CD14-positive monocyte (primary cell): ENCODE measurements at regions not wholly inside any gene's neighbourhood (a gene's known extent, or its start where the extent isn't known, plus 50 kb on each side); places are given as distances from the start of the nearest gene placed in this dataset.

ENCODE experiments used
- DNase-seq, 3 donors: peaks; one replicate each; pipeline ENCODE4 v3.0.0-alpha.2; 2011 to 2022
- H2AFZ ChIP-seq: 2 replicates; pipeline ENCODE4 v1.6.0; 2012; ENCODE audit warnings: mild to moderate bottlenecking, low read depth, low read length, inconsistent platforms; ENCODE audit not compliant: insufficient read depth, poor library complexity, severe bottlenecking
- H3K27ac ChIP-seq, 2 donors: 1 replicate in 1 of 2; 2 replicates in 1 of 2; pipeline ENCODE4 v1.5.1; 2012 to 2013; ENCODE audit warnings: low read length in 2 of 2, control low read depth in 1 of 2, inconsistent platforms in 1 of 2, low read depth in 1 of 2, mild to moderate bottlenecking in 1 of 2
- H3K27me3 ChIP-seq, 2 donors: one replicate each; pipeline versions ENCODE4 v1.6.0 to v1.6.1; 2011 to 2013; ENCODE audit warnings: low read length in 2 of 2; ENCODE audit not compliant: control insufficient read depth in 2 of 2, insufficient read depth in 2 of 2
- H3K36me3 ChIP-seq, 2 donors: replicated peaks in 1 of 2; 1 replicate in 1 of 2; 2 replicates in 1 of 2; pipeline versions ENCODE4 v1.5.1 to v1.6.1; 2012 to 2013; ENCODE audit warnings: low read length in 2 of 2, control low read depth in 1 of 2, inconsistent platforms in 1 of 2, mild to moderate bottlenecking in 1 of 2; ENCODE audit not compliant: insufficient read depth in 2 of 2, control insufficient read depth in 1 of 2
- H3K4me1 ChIP-seq, 2 donors: 1 replicate in 1 of 2; 2 replicates in 1 of 2; pipeline versions ENCODE4 v1.5.1 to v1.6.1; 2012 to 2013; ENCODE audit warnings: low read length in 2 of 2, control low read depth in 1 of 2, inconsistent platforms in 1 of 2, mild to moderate bottlenecking in 1 of 2, moderate library complexity in 1 of 2; ENCODE audit not compliant: insufficient read depth in 2 of 2, control insufficient read depth in 1 of 2
- H3K4me2 ChIP-seq: replicated peaks from 2 replicates; pipeline ENCODE3; 2012; ENCODE audit warnings: low read length, moderate library complexity, mild to moderate bottlenecking; ENCODE audit not compliant: poor library complexity, severe bottlenecking; ENCODE audit errors: extremely low read depth
- H3K4me3 ChIP-seq, 3 experiments: fragments of 200-600 bp in 1 of 3; sonication (generic) in 1 of 3; replicated peaks in 1 of 3; 1 replicate in 2 of 3; 2 replicates in 1 of 3; pipeline ENCODE4 v1.5.1; 2011 to 2013; ENCODE audit warnings: low read length in 3 of 3, mild to moderate bottlenecking in 3 of 3, control low read depth in 2 of 3, low read depth in 2 of 3, inconsistent platforms in 1 of 3, moderate library complexity in 1 of 3
- H3K79me2 ChIP-seq: 2 replicates; pipeline ENCODE4 v1.6.0; 2012; ENCODE audit warnings: mild to moderate bottlenecking, control low read depth, inconsistent platforms, low read length, moderate library complexity; ENCODE audit not compliant: insufficient read depth
- H3K9ac ChIP-seq: 2 replicates; pipeline ENCODE4 v1.6.0; 2017; ENCODE audit warnings: low read length, mild to moderate bottlenecking; ENCODE audit not compliant: insufficient read depth, poor library complexity, severe bottlenecking
- H3K9me3 ChIP-seq, 2 donors: replicated peaks in 1 of 2; 1 replicate in 1 of 2; 2 replicates in 1 of 2; pipeline versions ENCODE4 v1.5.1 to v1.6.1; 2012 to 2013; ENCODE audit warnings: low read length in 2 of 2, control low read depth in 1 of 2; ENCODE audit not compliant: control insufficient read depth in 1 of 2, insufficient read depth in 1 of 2
- H4K20me1 ChIP-seq: 2 replicates; pipeline ENCODE4 v1.6.0; 2012; ENCODE audit warnings: mild to moderate bottlenecking, low read length, control low read depth, moderate library complexity; ENCODE audit not compliant: insufficient read depth
- H3K27ac Mint-ChIP-seq, 7 donors: one replicate each; pipeline ENCODE4 v1.8.0; 2020; ENCODE audit warnings: mild to moderate bottlenecking in 7 of 7, mixed read lengths in 7 of 7, moderate library complexity in 6 of 7, inconsistent platforms in 2 of 7
- H3K27me3 Mint-ChIP-seq, 3 donors: one replicate each; pipeline ENCODE4 v1.8.0; 2021 to 2022; ENCODE audit warnings: low read depth in 3 of 3, mild to moderate bottlenecking in 3 of 3, mixed read lengths in 3 of 3, moderate library complexity in 3 of 3, inconsistent platforms in 1 of 3
- H3K36me3 Mint-ChIP-seq, 2 donors: one replicate each; pipeline ENCODE4 v1.8.0; 2020; ENCODE audit warnings: mixed read lengths in 2 of 2, inconsistent platforms in 1 of 2, mild to moderate bottlenecking in 1 of 2
- H3K4me1 Mint-ChIP-seq: one replicate; pipeline ENCODE4 v1.8.0; 2020; ENCODE audit warnings: mild to moderate bottlenecking, mixed read lengths
- H3K4me3 Mint-ChIP-seq, 2 donors: one replicate each; pipeline ENCODE4 v1.8.0; 2020; ENCODE audit warnings: mild to moderate bottlenecking in 2 of 2, mixed read lengths in 2 of 2, moderate library complexity in 1 of 2
- H3K9me3 Mint-ChIP-seq, 7 donors: one replicate each; pipeline ENCODE4 v1.8.0; 2020 to 2022; ENCODE audit warnings: mixed read lengths in 7 of 7, mild to moderate bottlenecking in 6 of 7, moderate library complexity in 6 of 7, inconsistent platforms in 2 of 7
- WGBS: methylation state at CpG from one replicate; pipeline ENCODE4 v1.1.5; 2013; ENCODE audit warnings: missing lambda C conversion rate; ENCODE audit not compliant: insufficient coverage; 5-methylcytosine and 5-hydroxymethylcytosine counted together
- intact Hi-C, 2 donors: fragments of 100-400 bp; cut with micrococcal nuclease; formaldehyde crosslinking; loops; one replicate each; pipeline versions ENCODE4 v1.15.0 to v1.15.1; 2023
- TF ChIP-seq, protein P1 (sequence below): fragments of 200-600 bp; IDR thresholded peaks from one replicate; pipeline ENCODE4 v1.8.0; 2022; ENCODE audit warnings: antibody characterized with exemption, mild to moderate bottlenecking

DNA sequence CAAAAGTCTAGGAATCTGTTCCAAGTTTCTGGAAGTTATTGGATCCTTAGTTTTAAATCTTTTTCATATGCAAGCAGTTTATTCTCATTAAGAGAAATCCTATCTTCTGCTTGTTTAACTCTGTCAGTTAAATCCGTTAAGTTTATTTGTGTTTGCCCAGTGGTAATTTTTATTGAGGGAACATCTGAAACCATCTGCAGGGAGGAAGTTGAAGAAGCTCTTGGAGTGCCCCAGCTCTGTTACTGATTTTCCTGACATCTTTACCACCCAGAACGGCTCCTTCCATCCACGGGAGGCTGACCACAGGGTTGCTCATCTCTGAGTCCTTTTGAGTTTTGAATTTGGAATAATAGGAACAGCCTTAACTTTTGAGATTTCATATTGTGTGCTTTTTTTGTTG is 99.9 kb upstream of the ZNF618 start:
- H3K9ac ChIP-seq: no peak overlapping the region
- Mint-ChIP-seq H3K27ac (no peak overlapping the region), H3K27me3 (peaks cover 3 to 4% (median 4%) of the 10 kb centered on the region in 3 donors), H3K9me3 (peaks cover 0 to 13% (median 9%) of the 10 kb centered on the region in 7 donors), H3K4me1 (peaks cover 4% of the 10 kb centered on the region), H3K4me3 (no peak overlapping the region), H3K36me3 (no peaks in the 10 kb centered on the region)
- H3K36me3 ChIP-seq: no peaks in the 10 kb centered on the region
- peaks cover 0 to 16% of the 10 kb centered on the region in 2 donors for H3K9me3 ChIP-seq
- H2AFZ ChIP-seq: no peak overlapping the region
- H3K4me3 ChIP-seq: no peak overlapping the region
- no peak overlapping the region for H3K4me2 ChIP-seq
- no CpG with 5 or more reads among the region's 3 CpGs for WGBS
- H3K4me1 ChIP-seq: peaks cover 0 to 4% of the 10 kb centered on the region in 2 donors
- TF ChIP-seq, protein P1, sequence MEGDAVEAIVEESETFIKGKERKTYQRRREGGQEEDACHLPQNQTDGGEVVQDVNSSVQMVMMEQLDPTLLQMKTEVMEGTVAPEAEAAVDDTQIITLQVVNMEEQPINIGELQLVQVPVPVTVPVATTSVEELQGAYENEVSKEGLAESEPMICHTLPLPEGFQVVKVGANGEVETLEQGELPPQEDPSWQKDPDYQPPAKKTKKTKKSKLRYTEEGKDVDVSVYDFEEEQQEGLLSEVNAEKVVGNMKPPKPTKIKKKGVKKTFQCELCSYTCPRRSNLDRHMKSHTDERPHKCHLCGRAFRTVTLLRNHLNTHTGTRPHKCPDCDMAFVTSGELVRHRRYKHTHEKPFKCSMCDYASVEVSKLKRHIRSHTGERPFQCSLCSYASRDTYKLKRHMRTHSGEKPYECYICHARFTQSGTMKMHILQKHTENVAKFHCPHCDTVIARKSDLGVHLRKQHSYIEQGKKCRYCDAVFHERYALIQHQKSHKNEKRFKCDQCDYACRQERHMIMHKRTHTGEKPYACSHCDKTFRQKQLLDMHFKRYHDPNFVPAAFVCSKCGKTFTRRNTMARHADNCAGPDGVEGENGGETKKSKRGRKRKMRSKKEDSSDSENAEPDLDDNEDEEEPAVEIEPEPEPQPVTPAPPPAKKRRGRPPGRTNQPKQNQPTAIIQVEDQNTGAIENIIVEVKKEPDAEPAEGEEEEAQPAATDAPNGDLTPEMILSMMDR: no peak
- H3K27me3 ChIP-seq: no peaks in the 10 kb centered on the region
- intact Hi-C loops: no loop called here
- H3K27ac ChIP-seq: no peak overlapping the region
- H3K79me2 ChIP-seq: no peaks in the 10 kb centered on the region
- H4K20me1 ChIP-seq: no peaks in the 10 kb centered on the region
- no peak for DNase-seq

DNA sequence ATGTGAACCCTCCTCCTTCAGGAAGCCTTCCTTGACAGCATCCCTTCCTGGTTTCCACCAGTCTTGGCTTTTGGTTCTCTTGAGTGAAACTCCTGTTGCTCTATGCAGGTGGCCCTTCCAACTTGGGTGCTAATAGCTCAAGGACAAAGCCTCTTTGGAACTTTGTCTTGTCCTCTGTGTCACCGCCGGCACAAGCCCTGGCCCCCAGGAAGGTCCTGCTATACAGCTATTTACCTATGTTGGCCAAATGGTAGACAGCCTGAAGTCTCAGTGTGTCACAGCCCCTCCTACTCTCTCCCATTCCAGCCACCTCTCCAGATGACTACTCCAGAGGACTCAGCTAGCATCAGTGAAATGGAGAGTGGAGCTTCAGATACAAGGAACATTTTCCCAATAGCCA is 94.7 kb upstream of the ZNF618 start:
- Mint-ChIP-seq H3K4me1 (peaks cover 23% of the 10 kb centered on the region), H3K36me3 (no peaks in the 10 kb centered on the region), H3K27me3 (peaks cover 2 to 6% (median 5%) of the 10 kb centered on the region in 3 donors), H3K4me3 (no peak overlapping the region), H3K27ac (no peak overlapping the region), H3K9me3 (peaks cover 0 to 5% (median 0%) of the 10 kb centered on the region in 7 donors)
- H3K27ac ChIP-seq: no peak overlapping the region
- no peaks in the 10 kb centered on the region for H3K79me2 ChIP-seq
- no peak overlapping the region for H3K9ac ChIP-seq
- WGBS: 81% methylated on average over 2 of the region's 2 CpGs
- TF ChIP-seq, protein P1: no peak
- H3K4me1 ChIP-seq: peaks cover 11 to 15% of the 10 kb centered on the region in 2 donors
- H4K20me1 ChIP-seq: no peaks in the 10 kb centered on the region
- DNase-seq: no peak
- no peak overlapping the region for H2AFZ ChIP-seq
- peaks cover 0 to 3% of the 10 kb centered on the region in 2 donors for H3K9me3 ChIP-seq
- intact Hi-C loops: no loop called here
- H3K4me2 ChIP-seq: no peak overlapping the region
- H3K27me3 ChIP-seq: no peaks in the 10 kb centered on the region
- H3K4me3 ChIP-seq: no peak overlapping the region
- H3K36me3 ChIP-seq: no peaks in the 10 kb centered on the region
